CD8-positive, alpha-beta memory T cell (primary cell): ENCODE measurements at regions not wholly inside any gene's neighbourhood (a gene's known extent, or its start where the extent isn't known, plus 50 kb on each side); places are given as distances from the start of the nearest gene placed in this dataset.
"Not testable (repeated sequence)": the region's sequence is repeated elsewhere in the genome, so short reads cannot be mapped to it uniquely, and the experiment has no call there.

Experiments used
- CTCF ChIA-PET: fragments of 350-600 bp; sonication (Branson Sonifier 250); formaldehyde crosslinking; loops from one replicate; lab custom pipeline; 2021; ENCODE audit warnings: antibody characterized with exemption; lab: Charles Lee
- POLR2A ChIA-PET: fragments of 350-600 bp; sonication (Branson Sonifier 250); formaldehyde crosslinking; loops from one replicate; lab custom pipeline; 2021; ENCODE audit warnings: antibody characterized with exemption; lab: Charles Lee
- DNase-seq, 5 donors: peaks; one replicate each; pipeline versions ENCODE4 v3.0.0 to v3.0.0-alpha.2; 2020 to 2022; ENCODE audit warnings: mixed read lengths in 1 of 5
- H3K27ac ChIP-seq: one replicate; pipeline ENCODE4 v1.7.0; 2013; ENCODE audit warnings: low read depth, mild to moderate bottlenecking, low read length, moderate library complexity
- H3K27me3 ChIP-seq: 2 replicates; pipeline ENCODE4 v1.7.0; 2013; ENCODE audit warnings: low read length, mild to moderate bottlenecking; ENCODE audit not compliant: insufficient read depth, poor library complexity, severe bottlenecking
- H3K36me3 ChIP-seq: 2 replicates; pipeline ENCODE4 v1.7.0; 2013; ENCODE audit warnings: mild to moderate bottlenecking, low read length, moderate library complexity; ENCODE audit not compliant: insufficient read depth
- H3K4me1 ChIP-seq: 2 replicates; pipeline ENCODE4 v1.7.0; 2013; ENCODE audit warnings: mild to moderate bottlenecking, low read length, moderate library complexity; ENCODE audit not compliant: insufficient read depth
- H3K4me3 ChIP-seq: 2 replicates; pipeline ENCODE4 v1.7.0; 2013; ENCODE audit warnings: mild to moderate bottlenecking, low read length
- H3K9me3 ChIP-seq: 2 replicates; pipeline ENCODE4 v1.7.0; 2013; ENCODE audit warnings: mild to moderate bottlenecking, low read length
- H3K27ac Mint-ChIP-seq, 8 donors: one replicate each; pipeline ENCODE4 v1.8.0; 2020 to 2021; ENCODE audit warnings: mixed read lengths in 8 of 8, mild to moderate bottlenecking in 6 of 8, inconsistent platforms in 3 of 8, moderate library complexity in 3 of 8
- H3K27me3 Mint-ChIP-seq, 2 donors: one replicate each; pipeline ENCODE4 v1.8.0; 2020 to 2021; ENCODE audit warnings: mixed read lengths in 2 of 2, mild to moderate bottlenecking in 1 of 2, moderate library complexity in 1 of 2
- H3K36me3 Mint-ChIP-seq, 3 donors: one replicate each; pipeline ENCODE4 v1.8.0; 2020 to 2021; ENCODE audit warnings: mixed read lengths in 3 of 3, inconsistent platforms in 1 of 3, mild to moderate bottlenecking in 1 of 3
- H3K4me1 Mint-ChIP-seq, 3 donors: one replicate each; pipeline ENCODE4 v1.8.0; 2020 to 2021; ENCODE audit warnings: mixed read lengths in 3 of 3, inconsistent platforms in 1 of 3, mild to moderate bottlenecking in 1 of 3
- H3K4me3 Mint-ChIP-seq, 7 donors: one replicate each; pipeline ENCODE4 v1.8.0; 2020 to 2021; ENCODE audit warnings: mixed read lengths in 7 of 7, mild to moderate bottlenecking in 6 of 7, moderate library complexity in 4 of 7, inconsistent platforms in 2 of 7
- H3K9me3 Mint-ChIP-seq, 5 donors: one replicate each; pipeline ENCODE4 v1.8.0; 2020 to 2022; ENCODE audit warnings: mixed read lengths in 5 of 5, mild to moderate bottlenecking in 3 of 5, moderate library complexity in 2 of 5, inconsistent platforms in 1 of 5

DNA sequence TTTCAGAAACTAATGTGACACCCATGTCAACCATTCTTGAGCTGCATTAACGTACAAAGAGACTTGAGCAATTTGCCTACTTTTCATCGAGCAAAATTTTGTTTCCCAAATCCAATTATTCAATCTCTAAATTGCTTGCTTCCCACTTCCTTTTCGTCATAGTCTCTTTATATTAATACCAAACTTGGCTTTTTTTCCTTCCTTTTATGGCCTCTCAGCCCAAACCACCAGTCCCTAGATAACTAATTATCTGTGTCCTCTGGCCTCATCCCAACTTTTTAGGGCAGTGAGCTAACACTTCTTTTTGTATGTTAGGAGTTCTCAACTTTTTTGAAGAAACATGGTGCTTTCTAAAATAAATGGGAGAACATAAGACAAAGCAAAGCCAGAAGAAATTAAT is 155.5 kb upstream of the S1PR3 start:
- Histone ChIP-seq H3K4me3 (no peak overlapping the region), H3K27ac (no peak overlapping the region), H3K9me3 (no peaks in the 10 kb centered on the region), H3K36me3 (no peaks in the 10 kb centered on the region), H3K27me3 (peaks cover 29% of the 10 kb centered on the region), H3K4me1 (peaks cover 21% of the 10 kb centered on the region)
- peaks cover 0 to 5% (median 0%) of the 10 kb centered on the region in 5 donors for H3K9me3 Mint-ChIP-seq
- H3K27me3 Mint-ChIP-seq: peaks cover 11 to 56% of the 10 kb centered on the region in 2 donors
- peaks cover 18 to 28% (median 23%) of the 10 kb centered on the region in 3 donors for H3K4me1 Mint-ChIP-seq
- H3K36me3 Mint-ChIP-seq: no peaks in the 10 kb centered on the region
- H3K4me3 Mint-ChIP-seq: no peak overlapping the region
- ChIA-PET CTCF (no interaction called here), POLR2A (no interaction called here)
- no peak overlapping the region for H3K27ac Mint-ChIP-seq
- no peak for DNase-seq

DNA sequence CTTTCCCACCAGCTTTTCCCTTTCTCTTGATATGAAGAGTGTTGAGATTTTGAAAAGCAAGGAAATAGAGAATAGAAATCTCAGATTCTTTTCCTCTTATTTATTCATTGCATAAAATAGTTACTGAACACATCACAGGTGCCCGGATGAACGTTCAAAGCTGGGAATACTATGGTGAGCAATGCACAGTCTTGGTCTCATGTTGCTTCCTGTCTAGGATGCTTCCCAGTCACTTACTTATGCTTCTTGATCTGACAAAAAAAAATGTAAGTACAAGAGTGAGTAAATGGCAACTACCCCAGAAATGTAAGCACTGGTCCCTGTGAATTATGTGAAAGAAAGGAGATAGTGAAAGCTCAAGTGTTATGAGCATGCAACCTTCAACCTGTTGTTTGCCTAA is 153.5 kb upstream of the S1PR3 start:
- POLR2A ChIA-PET: no interaction called here
- no peak overlapping the region for H3K4me3 Mint-ChIP-seq
- peaks cover 21% of the 10 kb centered on the region for H3K4me1 ChIP-seq
- H3K36me3 Mint-ChIP-seq: no peaks in the 10 kb centered on the region
- H3K4me3 ChIP-seq: no peak overlapping the region
- no peak for DNase-seq
- H3K9me3 Mint-ChIP-seq: peaks cover 0 to 5% (median 0%) of the 10 kb centered on the region in 5 donors
- H3K27ac Mint-ChIP-seq: no peak overlapping the region
- H3K4me1 Mint-ChIP-seq: peaks cover 18 to 28% (median 23%) of the 10 kb centered on the region in 3 donors
- no peaks in the 10 kb centered on the region for H3K36me3 ChIP-seq
- H3K9me3 ChIP-seq: no peaks in the 10 kb centered on the region
- H3K27ac ChIP-seq: no peak overlapping the region
- H3K27me3 ChIP-seq: peaks cover 23% of the 10 kb centered on the region
- peaks cover 12 to 49% of the 10 kb centered on the region in 2 donors for H3K27me3 Mint-ChIP-seq
- CTCF ChIA-PET: no interaction called here

DNA sequence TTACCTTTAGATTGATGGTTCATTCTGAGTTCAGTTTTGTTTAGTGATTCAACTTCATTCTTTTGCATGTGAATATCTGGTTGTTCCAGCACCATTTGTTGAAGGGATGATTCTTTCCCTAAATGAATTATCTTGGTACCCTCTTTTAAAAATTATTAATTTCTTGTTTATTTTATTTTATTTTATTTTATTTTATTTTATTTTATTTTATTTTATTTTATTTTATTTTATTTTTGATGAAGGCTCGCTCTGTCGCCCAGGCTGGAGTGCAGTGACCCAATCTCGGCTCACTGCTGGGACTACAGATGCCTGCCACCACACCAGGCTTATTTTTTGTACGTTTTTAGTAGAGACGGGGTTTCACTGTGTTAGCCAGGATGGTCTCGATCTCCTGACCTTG is 141.4 kb upstream of the S1PR3 start:
- not testable (repeated sequence) for H3K27ac Mint-ChIP-seq

DNA sequence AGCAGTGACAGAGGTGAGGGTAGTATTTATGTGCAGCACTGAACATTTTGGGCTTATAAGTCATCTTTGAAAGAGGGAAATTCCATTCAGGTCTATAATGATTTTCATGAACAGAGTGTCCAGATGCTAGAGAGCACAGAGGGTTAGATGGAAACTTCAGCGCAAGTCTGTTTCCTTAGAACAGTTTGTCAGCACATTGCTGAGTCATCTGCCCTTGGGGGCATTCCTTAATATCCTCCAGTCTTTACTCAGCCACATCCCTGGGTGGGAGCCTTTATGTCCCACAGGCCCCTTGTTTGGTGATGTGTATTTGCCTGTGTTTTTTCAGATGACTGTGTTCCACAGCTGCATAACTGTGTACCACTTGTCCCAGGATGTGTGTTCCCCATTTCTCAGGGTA is 138.5 kb upstream of the S1PR3 start:
- ChIA-PET CTCF (no interaction called here), POLR2A (no interaction called here)
- DNase-seq: no peak
- Histone ChIP-seq H3K9me3 (no peaks in the 10 kb centered on the region), H3K4me3 (no peak overlapping the region), H3K27ac (no peak overlapping the region), H3K36me3 (no peaks in the 10 kb centered on the region), H3K4me1 (no peaks in the 10 kb centered on the region), H3K27me3 (no peaks in the 10 kb centered on the region)
- Mint-ChIP-seq H3K4me1 (no peaks in the 10 kb centered on the region), H3K27ac (no peak overlapping the region), H3K4me3 (no peak overlapping the region), H3K36me3 (peaks cover 0 to 3% (median 0%) of the 10 kb centered on the region in 3 donors), H3K27me3 (peaks cover 15 to 57% of the 10 kb centered on the region in 2 donors), H3K9me3 (peaks cover 7 to 20% (median 15%) of the 10 kb centered on the region in 5 donors)

More for the DNA sequence above, 141.4 kb upstream of the S1PR3 start:
- H3K27ac ChIP-seq, H3K9me3 ChIP-seq, H3K36me3 ChIP-seq, DNase-seq, H3K27me3 ChIP-seq, CTCF ChIA-PET, H3K4me3 Mint-ChIP-seq, H3K4me1 ChIP-seq, H3K36me3 Mint-ChIP-seq, H3K4me3 ChIP-seq, H3K4me1 Mint-ChIP-seq, POLR2A ChIA-PET: not testable (repeated sequence)
- peaks cover 9 to 34% of the 10 kb centered on the region in 2 donors for H3K27me3 Mint-ChIP-seq
- H3K9me3 Mint-ChIP-seq: peaks cover 3 to 10% (median 9%) of the 10 kb centered on the region in 5 donors

DNA sequence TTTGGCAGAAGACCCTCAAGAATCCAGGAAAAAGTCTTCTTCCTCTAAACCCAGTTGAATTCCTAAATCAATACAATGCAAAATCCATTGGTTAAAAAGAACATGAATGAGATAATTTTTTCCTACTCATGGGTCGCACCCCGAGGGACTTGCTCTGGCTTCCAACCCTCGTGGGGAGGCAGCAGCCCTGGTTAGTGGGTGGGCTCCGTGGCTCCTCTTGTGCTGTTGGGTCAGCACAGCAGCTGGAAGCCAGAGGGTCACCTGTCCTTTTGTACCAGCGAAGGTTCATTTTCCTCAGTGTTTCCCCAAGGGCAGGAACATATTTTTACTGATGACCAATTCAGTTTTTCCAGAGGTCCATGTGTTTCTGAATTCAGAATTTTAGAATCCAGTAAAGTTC is 120.6 kb upstream of the S1PR3 start:
- peaks cover 2 to 11% (median 7%) of the 10 kb centered on the region in 5 donors for H3K9me3 Mint-ChIP-seq
- H3K4me3 Mint-ChIP-seq: no peak overlapping the region
- no peak for DNase-seq
- Histone ChIP-seq H3K9me3 (no peaks in the 10 kb centered on the region), H3K36me3 (no peaks in the 10 kb centered on the region), H3K27me3 (no peaks in the 10 kb centered on the region), H3K4me1 (no peaks in the 10 kb centered on the region), H3K4me3 (no peak overlapping the region), H3K27ac (no peak overlapping the region)
- no peaks in the 10 kb centered on the region for H3K4me1 Mint-ChIP-seq
- POLR2A ChIA-PET: no interaction called here
- H3K27me3 Mint-ChIP-seq: peaks cover 3 to 24% of the 10 kb centered on the region in 2 donors
- H3K27ac Mint-ChIP-seq: no peak overlapping the region
- no peaks in the 10 kb centered on the region for H3K36me3 Mint-ChIP-seq
- CTCF ChIA-PET: no interaction called here

DNA sequence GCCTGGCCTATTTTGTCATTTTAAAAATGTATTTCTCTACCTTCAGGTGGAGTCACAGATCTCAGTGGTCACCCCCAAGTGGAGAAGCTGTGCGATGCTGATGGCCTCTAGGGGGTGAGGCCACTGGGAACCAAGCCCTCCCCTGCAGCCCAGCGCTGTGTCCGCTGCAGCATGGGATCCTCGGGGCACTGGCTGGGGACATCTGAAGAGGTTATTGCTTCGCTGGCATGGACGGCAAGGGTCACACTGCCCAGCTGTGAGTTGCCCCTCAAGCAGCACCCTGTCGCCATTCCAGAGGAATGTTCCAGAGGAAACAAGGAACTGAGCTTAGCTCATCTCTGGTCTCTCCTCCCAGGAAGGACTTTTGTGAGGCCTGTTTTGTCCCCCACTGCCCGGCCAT is 119.6 kb upstream of the S1PR3 start:
- POLR2A ChIA-PET: no interaction called here
- H3K4me1 ChIP-seq: no peaks in the 10 kb centered on the region
- no peak overlapping the region for H3K27ac ChIP-seq
- no peaks in the 10 kb centered on the region for H3K9me3 ChIP-seq
- Mint-ChIP-seq H3K36me3 (no peaks in the 10 kb centered on the region), H3K27ac (no peak overlapping the region), H3K27me3 (peaks cover 3 to 16% of the 10 kb centered on the region in 2 donors), H3K4me1 (no peaks in the 10 kb centered on the region), H3K4me3 (no peak overlapping the region), H3K9me3 (peaks cover 2 to 11% (median 7%) of the 10 kb centered on the region in 5 donors)
- no peak overlapping the region for H3K4me3 ChIP-seq
- no peaks in the 10 kb centered on the region for H3K27me3 ChIP-seq
- H3K36me3 ChIP-seq: no peaks in the 10 kb centered on the region
- DNase-seq: no peak
- CTCF ChIA-PET: no interaction called here

DNA sequence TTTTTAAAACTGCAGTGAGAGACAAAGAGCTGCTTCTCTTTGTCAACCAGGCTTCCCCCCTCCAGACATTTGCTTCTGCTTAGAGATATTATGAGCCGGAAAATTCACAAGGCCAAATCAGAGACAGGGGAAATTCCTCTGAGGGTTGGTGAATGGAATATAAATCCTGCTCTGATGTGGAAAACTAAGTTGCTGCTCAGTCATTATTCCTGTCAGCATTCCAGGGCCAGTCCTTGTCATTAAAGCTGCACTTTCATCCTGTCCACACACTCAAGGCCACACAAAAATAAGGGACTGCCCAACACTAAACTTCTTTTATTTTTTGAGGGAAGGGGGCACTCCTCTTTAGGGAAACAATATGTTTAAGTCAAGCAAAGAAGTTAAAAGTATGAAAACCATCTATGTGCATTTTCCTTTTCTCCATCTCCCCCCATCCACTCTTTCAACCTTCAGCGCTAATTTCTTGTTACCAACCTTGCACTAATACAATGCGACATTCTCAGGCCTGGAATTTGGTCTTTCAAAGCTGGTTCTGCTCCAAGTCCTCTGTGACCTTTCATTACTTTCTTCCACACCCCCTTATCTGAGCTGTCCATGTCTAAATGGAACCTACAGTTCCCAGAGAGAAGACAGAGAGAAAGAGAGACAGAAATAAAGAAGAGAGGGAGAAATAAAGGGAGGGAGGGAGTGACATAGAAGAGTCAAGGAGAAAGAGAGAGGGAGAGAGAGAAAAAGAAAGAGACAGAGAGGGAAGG is 118.9 kb upstream of the S1PR3 start:
- Mint-ChIP-seq H3K9me3 (peaks cover 2 to 11% (median 7%) of the 10 kb centered on the region in 5 donors), H3K27ac (no peak overlapping the region), H3K4me3 (no peak overlapping the region), H3K4me1 (no peaks in the 10 kb centered on the region), H3K36me3 (no peaks in the 10 kb centered on the region), H3K27me3 (peaks cover 3 to 9% of the 10 kb centered on the region in 2 donors)
- Histone ChIP-seq H3K27ac (no peak overlapping the region), H3K27me3 (no peaks in the 10 kb centered on the region), H3K36me3 (no peaks in the 10 kb centered on the region), H3K9me3 (no peaks in the 10 kb centered on the region), H3K4me3 (no peak overlapping the region), H3K4me1 (no peaks in the 10 kb centered on the region)
- no peak for DNase-seq
- ChIA-PET CTCF (no interaction called here), POLR2A (no interaction called here)

DNA sequence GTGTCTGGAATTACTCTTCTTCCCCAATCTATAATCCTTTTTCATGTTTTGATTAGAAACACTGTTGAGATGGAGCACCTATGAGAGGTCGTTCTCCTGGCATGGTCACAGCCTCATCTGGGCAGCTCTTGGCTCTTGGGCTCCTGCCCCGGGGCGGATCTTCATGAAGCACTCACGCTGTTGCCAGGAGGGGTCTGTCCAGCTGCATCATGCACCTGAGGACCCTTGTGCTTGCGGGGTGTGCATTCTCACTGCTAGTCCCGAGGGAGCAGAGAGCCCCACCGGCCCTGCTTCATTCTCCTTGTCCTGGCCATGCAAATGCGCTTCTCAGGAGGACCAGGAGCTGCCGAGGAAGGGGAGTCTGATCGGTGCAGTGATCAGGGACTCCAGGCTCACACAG is 117.6 kb upstream of the S1PR3 start:
- Histone ChIP-seq H3K4me3 (no peak overlapping the region), H3K36me3 (no peaks in the 10 kb centered on the region), H3K27me3 (no peaks in the 10 kb centered on the region), H3K4me1 (no peaks in the 10 kb centered on the region), H3K27ac (no peak overlapping the region), H3K9me3 (no peaks in the 10 kb centered on the region)
- Mint-ChIP-seq H3K36me3 (no peaks in the 10 kb centered on the region), H3K4me3 (no peak overlapping the region), H3K9me3 (peaks cover 0 to 10% (median 6%) of the 10 kb centered on the region in 5 donors), H3K27ac (no peak overlapping the region), H3K27me3 (peaks cover 6 to 9% of the 10 kb centered on the region in 2 donors), H3K4me1 (no peaks in the 10 kb centered on the region)
- POLR2A ChIA-PET: no interaction called here
- no peak for DNase-seq
- CTCF ChIA-PET: no interaction called here
